ENCODE measurements at regions not wholly inside any gene's neighbourhood (a gene's known extent, or its start where the extent isn't known, plus 50 kb on each side); places are given as distances from the start of the nearest gene placed in this dataset.
A peak's percentile ranks its signal among the peaks of the same experiment; 100 is the strongest.

DNA sequence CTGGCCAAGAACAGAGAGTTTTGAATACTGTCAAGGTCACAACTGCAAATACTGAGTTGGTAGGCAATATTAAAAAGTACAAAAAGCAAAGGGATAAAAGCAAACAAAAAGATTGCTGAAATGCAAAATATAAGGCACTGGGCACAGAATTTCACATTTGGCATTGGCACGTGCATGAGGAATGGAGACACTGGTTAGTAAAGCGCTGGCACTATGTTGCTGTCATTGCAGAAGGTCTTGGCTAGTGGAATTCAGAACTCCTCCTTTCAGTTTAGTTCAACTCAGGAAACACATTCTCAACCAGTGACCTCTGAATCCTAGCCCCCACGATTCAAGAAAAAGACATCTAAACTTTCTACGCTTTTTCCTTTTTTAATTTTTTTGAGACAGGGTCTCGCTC lies 111.8 kb upstream of the PSMD7 start:
- DNase-seq = no peak
- intact Hi-C loops (cut with DNase I) = no loop called here

DNA sequence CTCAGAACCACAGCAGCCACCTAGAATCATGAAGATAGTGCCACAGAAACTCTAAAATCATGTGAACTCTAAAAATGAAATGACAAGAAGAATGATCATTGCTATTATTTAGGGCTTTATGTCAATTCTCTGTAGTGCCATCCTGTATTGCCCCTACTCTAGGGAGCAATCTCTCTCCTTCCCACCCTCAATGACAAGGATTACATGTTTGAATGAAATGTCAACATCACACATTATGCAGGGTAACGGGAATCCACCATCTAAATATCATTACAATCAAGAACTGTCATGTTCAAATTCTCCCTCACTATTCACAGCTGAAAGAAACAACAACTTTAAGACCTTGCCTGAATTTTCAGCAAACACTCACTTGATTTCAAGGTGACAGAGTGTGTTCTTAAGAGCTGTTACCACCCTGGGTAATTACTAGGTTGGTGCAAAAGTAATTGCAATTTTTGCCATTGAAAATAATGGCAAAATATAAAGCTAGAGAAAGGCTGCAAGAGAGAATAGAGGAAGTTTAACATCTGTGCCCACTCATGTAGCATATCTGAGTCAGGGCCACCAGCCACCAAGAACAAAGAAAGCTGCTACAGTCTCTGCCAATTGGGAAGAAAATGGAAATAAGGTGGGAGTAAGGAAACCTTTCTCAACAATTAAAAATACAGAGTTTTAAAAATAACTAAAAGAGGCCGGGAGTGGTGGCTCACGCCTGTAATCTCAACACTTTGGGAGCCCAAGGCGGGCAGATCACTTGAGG lies 112.8 kb upstream of the PSMD7 start:
- DNase-seq = peak in 19 of 42 donors; percentile 6 to 67 (median 17)
- intact Hi-C loops (cut with DNase I) = no loop called here

DNA sequence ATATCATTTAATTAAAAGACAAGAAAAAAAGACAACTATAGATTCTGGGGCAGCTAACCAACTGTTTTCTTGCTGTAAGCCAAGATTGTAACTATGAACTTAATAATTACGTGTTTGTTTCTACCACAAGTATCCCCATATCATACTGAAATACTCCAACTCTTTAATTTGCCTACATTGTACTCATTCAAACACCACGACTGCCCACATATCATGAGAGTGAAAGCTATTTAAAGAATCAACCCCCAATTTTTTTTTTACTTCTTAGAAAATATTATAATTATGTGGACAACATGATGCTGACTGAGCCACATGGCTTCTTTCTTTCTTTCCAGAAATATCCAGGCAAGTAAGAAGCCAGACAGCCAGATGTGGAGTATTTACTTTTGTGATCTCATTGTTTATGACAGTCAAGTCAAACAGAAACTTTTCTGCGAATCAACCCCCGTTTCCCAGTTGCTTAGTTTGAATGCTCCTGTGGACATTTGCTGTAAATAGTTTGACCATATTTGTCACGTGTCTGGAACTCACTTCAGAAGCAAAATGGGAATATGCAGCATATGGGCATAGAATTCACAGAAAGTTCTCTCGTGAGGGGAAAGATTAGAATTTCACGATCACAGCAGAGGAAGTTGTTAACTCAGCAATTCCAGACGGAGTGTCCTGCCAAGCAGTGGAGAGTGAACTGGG lies 126.8 kb upstream of the PSMD7 start:
- intact Hi-C loops (cut with DNase I) = no loop called here
- DNase-seq = no peak

DNA sequence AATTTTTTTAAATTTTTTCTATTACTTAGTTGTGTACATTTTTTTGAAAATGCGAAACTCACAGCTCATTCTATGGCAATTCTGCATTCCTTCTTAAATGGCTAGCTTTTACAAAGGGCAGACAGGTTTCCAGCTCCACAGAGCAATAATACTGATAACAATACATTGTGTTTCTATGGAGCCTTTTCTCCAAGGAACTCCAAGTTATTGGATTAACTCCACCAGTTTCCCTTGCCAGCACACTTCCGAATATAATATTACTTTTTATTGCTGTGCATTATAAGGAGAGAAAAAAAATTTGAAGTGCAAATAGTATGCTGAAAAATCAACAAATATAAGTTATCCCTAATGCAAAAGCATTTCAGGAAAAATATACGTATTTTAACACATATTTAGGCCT lies 127.5 kb upstream of the PSMD7 start:
- no peak for DNase-seq

DNA sequence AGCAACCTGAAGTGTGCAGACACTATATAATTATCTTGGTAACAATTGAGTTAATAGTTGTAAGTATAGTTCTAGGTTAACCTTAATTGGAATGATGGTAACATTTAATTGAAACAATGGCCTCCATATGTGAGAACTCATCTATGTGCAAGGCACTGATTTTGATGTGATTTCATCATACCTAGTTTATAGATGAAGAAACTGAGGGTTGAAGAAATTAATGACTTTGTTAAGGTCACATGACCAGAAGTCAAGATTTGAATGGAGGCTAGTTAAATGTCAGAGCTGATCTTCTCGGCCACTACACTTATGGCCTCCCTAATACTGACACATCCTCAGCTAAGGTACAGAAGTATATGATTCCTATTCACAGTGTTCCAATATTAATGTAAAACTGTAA lies 128.2 kb upstream of the PSMD7 start:
- intact Hi-C loops (cut with DNase I) = no loop called here
- DNase-seq = no peak

More for the DNA sequence above, 127.5 kb upstream of the PSMD7 start:
- intact Hi-C loops (cut with DNase I) = no loop called here

DNA sequence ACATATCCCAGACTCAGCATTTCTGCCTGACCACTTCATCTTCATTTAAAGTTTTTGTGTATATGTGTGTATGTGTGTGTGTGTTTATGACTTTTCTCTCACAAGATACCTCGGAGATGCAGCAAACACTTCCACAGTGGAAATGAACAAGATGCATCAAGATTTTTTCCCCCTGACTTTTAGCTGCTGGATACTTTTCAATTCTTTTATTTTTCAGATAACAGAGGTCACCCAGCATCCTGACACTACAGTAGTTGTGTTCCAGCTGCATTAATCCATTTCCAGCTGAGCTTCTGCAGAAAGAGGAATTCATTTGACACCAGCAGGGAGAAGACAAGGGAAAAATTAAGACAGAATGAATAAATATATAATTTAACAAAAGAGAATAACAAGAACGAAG lies 130.2 kb upstream of the PSMD7 start:
- intact Hi-C loops (cut with DNase I) = no loop called here
- DNase-seq = no peak

DNA sequence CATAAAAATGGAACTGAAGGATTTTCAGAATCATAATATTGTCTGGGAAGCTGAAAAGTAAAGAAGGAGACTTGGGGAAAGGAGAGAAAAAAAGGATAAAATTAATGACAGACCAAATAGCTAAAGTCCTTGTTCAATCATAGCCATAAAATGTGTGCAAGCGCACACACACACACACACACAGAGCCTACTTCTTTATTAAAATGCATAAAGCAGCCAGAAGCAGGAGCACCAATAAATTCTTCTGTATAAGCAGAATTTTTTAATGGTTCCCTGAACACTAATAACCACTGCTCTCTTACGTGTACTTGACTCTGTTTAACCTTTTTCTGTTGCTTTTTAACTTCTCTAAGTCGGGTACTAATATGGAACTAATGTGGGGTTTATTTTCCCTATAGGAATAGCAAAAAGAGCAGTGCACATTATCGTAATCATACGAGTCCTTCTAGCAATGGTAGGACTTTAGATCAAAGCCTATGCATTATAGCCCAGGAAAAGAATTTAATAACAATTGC lies 131.0 kb upstream of the PSMD7 start:
- intact Hi-C loops (cut with DNase I) = no loop called here
- no peak for DNase-seq

DNA sequence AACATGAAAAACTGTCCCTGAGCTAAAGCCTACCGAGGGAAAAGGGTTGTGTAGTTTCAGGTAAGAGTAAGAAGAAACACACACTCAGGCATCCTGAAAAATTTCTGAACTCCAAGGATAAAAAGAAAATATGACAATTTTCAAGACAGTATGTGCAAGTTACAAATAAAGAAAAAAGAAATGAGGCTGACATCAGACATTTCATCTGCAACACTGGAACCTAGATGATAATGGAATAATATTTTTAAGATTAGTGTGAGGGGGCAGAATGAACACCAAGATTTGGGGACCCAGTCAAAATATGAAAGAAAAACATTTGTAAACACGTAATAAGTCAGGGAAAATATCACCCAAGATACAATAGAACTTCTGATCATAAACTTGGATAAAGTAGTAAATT lies 135.9 kb upstream of the PSMD7 start:
- intact Hi-C loops (cut with DNase I) = no loop called here
- DNase-seq = no peak

DNA sequence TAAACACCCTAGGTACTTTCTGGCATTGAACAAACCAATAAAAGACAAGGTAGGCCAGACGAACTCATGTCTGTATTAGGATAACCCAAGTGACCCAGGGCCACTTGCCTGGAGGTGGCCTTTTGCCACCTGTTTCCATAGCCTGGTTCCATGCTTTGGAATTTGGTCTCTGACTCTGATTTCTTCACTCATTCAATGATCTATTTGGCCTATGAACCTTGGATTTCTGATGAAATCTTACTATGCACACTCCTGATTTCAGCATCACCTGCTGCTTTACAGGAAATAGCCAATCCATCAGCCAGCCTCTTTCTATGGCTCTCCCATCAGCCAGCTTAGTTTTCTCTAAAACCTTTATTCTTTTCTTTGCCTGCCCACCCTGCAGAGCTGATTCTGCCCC lies 142.8 kb upstream of the PSMD7 start:
- intact Hi-C loops (cut with DNase I) = no loop called here
- no peak for DNase-seq

DNA sequence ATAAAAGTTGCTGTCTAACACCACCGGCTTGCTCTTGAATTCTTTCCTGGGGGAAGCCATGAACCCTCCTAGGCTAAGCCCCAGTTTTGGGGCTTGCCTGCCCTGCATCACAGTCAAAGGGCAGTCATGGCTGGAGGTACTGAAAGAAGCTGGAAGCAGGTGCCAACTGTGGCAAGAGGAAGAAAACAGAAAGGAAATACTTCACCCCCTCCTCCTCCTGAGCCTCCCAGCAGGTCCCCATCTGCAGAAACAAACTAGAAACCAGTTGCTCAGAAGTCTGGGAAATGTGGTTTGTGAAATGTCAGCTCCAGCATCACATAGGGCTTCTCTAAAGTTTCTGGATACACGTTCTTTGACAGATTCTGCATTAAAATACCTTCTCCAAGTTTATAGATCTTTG lies 150.0 kb upstream of the PSMD7 start:
- no peak for DNase-seq
- intact Hi-C loops (cut with DNase I) = no loop called here

DNA sequence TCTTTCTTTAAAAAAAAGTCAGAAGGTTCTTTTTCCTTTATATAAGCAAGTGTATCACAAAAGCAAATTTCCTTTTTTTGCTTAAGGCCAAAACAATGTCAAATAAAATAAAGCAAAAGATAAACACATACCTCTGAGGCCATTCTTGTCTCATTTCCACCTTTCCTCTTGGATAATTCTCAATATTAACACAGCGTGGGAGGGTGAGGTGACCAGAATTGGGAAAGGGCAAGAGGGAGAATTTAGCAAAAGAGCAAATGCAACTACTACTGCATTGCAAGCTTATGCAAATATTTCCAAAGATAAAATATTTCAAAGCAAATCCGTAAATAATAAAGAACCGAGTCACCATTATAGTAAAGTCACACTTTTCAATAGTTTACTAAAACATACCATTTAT lies 153.4 kb upstream of the PSMD7 start:
- intact Hi-C loops (cut with DNase I) = no loop called here
- no peak for DNase-seq

DNA sequence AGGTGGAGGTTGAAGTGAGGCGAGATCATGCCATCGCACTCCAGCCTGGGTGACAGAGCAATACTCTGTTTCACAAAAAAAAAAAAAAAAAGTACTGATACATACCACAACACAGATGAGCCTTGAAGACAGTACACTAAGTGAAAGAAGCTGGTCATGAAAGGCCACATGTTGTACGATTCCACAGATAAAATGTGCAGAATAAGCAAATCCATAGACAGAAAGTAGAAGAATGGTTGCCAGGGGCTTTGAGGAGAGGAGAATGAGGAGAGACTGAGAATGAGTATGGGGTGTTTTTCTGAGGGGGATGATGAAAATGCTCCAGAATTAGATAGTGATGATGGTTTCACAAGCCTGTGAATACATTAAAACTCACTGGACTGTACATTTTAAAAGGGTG lies 155.6 kb upstream of the PSMD7 start:
- DNase-seq = no peak
- intact Hi-C loops (cut with DNase I) = no loop called here

DNA sequence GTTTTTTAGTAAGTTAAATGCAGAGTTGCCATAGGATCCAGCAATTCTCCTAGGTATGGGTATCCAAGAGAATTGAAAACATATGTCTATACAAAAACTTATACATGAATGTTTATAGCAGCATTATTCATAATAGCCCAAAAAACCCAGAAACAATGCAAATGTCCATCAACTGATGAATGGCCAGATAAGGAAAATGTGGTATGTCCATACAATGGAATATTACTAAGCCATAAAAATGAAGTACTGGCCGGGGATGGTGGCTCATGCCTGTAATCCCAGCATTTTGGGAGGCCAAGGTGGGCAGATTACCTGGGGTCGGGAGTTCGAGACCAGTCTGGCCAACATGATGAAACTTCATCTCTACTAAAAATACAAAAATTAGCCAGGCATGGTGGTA lies 156.1 kb upstream of the PSMD7 start:
- intact Hi-C loops (cut with DNase I) = no loop called here
- DNase-seq = no peak

DNA sequence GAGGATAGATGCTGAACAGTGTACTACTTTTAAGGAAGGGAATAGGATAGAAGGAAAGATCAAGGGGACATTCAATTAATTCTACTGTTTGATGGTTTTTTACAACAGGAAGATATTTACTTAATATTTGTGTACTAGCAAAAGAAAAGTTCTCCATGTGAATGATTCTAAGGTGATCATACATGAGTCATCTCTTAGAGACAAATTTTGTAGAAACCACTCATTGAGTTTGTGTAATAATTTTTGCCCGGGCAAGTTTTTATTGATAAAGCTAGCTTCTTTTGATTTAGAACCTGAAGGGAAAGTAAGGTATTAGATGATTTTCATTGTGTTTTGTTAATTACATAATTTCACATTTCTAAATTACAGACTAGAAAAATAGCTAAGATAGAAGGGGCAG lies 172.8 kb upstream of the PSMD7 start:
- no peak for DNase-seq
- intact Hi-C loops (cut with DNase I) = no loop called here

DNA sequence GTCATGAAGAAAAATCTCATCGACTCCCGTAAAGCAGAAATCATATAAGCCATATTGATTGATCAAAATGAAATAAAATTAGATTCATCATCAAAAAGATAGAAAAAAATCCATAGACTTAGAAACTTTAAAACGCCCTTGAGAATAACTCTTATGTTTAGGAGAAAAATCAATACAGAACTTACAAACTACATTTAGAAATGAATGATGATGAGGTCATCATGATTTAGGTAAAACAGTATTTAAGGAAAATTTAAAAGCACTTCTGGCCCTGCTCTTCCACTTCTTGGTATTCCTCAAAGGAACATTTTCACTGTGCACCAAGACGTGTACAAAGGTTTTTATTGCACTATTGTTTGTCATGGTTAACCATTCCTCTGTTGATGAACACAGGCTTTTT lies 173.4 kb upstream of the PSMD7 start:
- intact Hi-C loops (cut with DNase I) = no loop called here
- DNase-seq = no peak

DNA sequence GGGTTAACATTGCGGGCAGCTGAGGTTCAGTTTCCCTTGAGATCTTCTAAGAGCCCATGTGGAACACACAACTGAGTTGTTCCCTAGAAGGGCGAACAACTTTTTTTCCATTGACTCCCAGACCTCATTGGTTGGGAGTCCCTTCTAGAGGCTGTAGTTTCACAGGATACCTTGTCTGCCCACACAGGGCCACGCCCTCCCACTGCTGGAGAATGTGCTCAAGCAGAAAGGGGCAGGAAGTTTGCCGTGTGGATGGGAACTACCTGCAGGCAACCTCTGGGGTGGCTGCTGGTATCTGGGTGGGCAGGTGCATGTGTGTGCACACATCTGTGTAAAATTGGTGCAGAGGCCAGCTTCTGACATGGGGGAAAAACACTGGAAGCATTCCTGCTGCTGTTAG lies 178.8 kb upstream of the PSMD7 start:
- no peak for DNase-seq
- intact Hi-C loops (cut with DNase I) = no loop called here

DNA sequence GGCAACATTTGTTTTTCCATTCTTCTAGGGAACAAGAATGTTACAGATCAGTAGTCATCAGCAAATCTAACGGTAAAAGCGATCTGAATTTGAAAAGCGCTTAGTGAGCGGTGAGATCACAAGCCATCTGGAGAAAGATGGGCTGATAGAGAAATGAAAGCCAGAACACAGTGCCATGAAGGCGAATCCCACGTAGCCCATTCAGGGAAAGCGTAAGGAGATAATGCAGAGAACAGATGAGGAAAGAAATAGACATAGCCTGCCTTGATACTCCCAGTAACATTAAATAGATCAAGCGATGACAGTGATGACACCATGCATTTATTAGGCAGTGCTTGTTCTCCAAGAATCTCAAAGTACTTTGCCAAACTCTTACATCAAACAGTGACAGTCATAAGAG lies 183.1 kb upstream of the PSMD7 start:
- DNase-seq = no peak
- intact Hi-C loops (cut with DNase I) = no loop called here

DNA sequence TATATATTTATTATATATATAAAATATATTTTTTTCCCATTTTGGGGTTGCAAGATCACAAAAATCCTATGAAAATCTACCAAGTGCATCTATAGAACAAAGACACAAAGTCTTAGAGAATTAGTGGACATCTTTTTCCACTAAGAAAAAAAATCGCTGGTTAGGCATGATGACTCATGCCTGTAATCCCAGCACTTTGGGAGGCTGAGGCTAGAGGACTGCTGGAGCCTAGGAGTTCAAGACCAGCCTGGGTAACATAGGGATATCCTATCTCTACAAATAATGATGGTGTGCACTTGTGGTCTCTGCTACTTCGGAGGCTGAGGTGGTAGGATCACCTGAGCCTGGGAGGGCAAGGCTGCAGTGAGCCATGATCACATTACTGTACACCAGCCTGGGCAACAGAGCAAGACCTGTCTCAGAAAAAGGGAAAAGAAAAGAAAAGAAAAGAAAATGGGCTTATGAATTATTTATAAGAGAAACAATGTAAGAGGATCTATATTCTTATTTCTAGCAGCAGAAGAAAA lies 185.1 kb upstream of the PSMD7 start:
- intact Hi-C loops (cut with DNase I) = no loop called here
- no peak for DNase-seq

DNA sequence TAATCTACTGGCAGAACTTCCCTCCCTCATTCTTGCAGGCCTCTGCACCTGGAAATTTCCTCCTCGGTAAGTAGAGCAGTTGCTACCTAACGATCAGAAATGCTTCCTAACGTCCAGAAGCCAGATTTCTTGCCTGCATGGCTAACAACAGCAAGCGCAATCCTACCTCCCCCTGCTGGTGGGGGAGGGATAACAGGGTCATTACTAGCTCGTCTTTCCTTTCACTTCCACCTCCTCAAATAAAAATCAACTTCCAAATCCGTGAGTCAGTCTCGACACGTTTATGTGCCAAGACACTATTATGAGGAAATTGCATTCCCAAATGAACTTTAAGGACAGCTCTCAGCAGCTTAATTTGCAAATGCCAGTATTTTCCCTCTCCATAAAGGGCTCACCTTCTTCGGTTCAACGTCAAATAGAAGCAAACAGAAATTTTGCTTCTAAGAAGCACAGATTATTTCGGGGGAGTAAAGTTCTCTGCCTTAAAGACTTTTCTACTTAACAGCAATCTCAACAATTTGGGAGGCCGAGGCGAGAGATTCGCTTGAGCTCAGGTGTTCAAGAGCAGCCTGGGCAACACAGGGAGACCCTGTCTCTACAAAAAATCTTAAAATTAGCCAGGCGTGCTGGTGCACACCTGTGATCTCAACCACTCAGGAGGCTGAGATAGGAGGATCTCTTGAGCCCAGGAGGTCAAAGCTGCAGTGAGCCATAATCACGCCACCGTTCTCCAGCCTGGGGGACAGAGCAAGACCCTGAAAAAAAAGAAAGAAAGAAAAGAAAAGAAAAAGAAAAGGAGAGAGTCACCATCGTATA lies 188.6 kb upstream of the PSMD7 start:
- peak in 22 of 42 donors; percentile 3 to 47 (median 16) for DNase-seq
- intact Hi-C loops (cut with DNase I) = no loop called here

DNA sequence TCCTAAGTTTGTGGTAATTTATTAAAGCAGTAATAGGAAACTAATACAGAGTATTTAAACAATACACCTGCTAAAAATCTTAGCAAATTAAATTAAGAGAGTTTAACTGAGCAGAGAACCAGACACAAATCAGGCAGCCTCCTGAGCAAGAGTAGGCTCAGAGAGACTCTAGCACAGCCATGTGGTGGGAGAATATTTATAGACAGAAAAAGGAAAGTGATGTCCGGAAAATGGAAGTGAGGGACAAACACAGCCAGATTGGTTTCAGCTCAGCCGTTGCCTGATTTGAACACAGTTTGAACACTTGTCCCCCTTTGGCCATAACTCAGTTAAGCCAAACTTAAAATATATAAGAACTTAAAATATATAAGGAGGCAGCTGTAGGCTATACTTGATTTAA lies 192.6 kb upstream of the PSMD7 start:
- DNase-seq = no peak
- intact Hi-C loops (cut with DNase I) = no loop called here
